Muscle layer of colon (tissue), 2 donors: ENCODE measurements at regions not wholly inside any gene's neighbourhood (a gene's known extent, or its start where the extent isn't known, plus 50 kb on each side); places are given as distances from the start of the nearest gene placed in this dataset.
"Not testable (repeated sequence)": the region's sequence is repeated elsewhere in the genome, so short reads cannot be mapped to it uniquely, and the experiment has no call there.

Source experiments
- H3K27ac ChIP-seq: one replicate; pipeline ENCODE4 v1.7.0; 2013; ENCODE audit warnings: low read depth, mild to moderate bottlenecking, low read length, moderate library complexity
- H3K27me3 ChIP-seq, 2 donors: one replicate each; pipeline ENCODE4 v1.7.0; 2013; ENCODE audit warnings: low read length in 2 of 2, mild to moderate bottlenecking in 2 of 2; ENCODE audit not compliant: insufficient read depth in 2 of 2, control insufficient read depth in 1 of 2
- H3K36me3 ChIP-seq: one replicate; pipeline ENCODE4 v1.7.0; 2013; ENCODE audit warnings: mild to moderate bottlenecking, low read length; ENCODE audit not compliant: insufficient read depth
- H3K4me1 ChIP-seq: one replicate; pipeline ENCODE4 v1.7.0; 2013; ENCODE audit warnings: mild to moderate bottlenecking, low read length; ENCODE audit not compliant: insufficient read depth
- H3K4me3 ChIP-seq, 2 donors: one replicate each; pipeline ENCODE4 v1.7.0; 2013; ENCODE audit warnings: low read length in 2 of 2, low read depth in 1 of 2, mild to moderate bottlenecking in 1 of 2, moderate library complexity in 1 of 2
- H3K9ac ChIP-seq: one replicate; pipeline ENCODE4 v1.7.0; 2013; ENCODE audit warnings: low read length
- H3K9me3 ChIP-seq: one replicate; pipeline ENCODE4 v1.7.0; 2013; ENCODE audit warnings: mild to moderate bottlenecking, low read length
- donor health status: abdominal sarcoma.
- donor health status: Adenocarcinoma of cecum.

DNA sequence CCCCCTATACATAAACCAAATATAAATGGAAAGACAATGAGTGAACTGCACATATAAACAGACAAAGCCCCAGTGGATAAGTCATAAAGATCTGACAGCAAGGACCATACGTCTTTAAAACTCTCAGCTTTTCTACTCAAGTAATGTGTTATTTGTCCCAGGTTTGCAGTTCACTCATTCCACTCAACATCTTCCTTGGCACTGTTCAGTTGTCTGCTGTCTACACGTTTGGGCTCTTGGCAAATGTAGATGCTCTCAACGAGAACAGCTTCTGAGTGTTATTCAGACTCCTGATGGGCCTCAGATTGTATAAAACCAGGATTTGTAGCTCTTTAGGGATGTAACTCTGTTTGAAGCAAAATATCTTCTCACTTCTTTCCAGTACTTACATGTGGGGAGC lies 198.2 kb upstream of the SEMA6A start:
- Histone ChIP-seq H3K9ac (no peak overlapping the region), H3K27me3 (no peaks in the 10 kb centered on the region), H3K4me3 (no peak overlapping the region), H3K4me1 (peaks cover 16% of the 10 kb centered on the region), H3K27ac (no peak overlapping the region), H3K36me3 (no peaks in the 10 kb centered on the region), H3K9me3 (no peaks in the 10 kb centered on the region)

DNA sequence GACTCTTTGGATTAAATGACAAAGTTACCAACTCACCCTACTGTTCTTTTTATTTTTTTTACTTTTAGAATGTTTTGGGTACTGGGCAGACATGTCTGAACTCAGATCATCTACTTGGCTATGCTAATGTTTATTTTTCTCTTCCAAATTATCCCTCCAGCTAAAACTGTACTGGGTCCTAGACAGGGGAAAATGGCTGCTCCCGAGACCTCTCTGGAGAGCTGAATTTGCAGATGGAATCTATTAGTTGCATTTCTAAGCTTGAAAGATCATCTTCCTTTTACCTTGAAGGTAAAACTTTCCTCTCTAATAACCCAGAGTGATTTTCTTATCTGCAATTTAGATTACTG lies 197.5 kb upstream of the SEMA6A start:
- no peaks in the 10 kb centered on the region for H3K9me3 ChIP-seq
- H3K9ac ChIP-seq: no peak overlapping the region
- no peaks in the 10 kb centered on the region for H3K27me3 ChIP-seq
- H3K36me3 ChIP-seq: no peaks in the 10 kb centered on the region
- peaks cover 16% of the 10 kb centered on the region for H3K4me1 ChIP-seq
- H3K27ac ChIP-seq: no peak overlapping the region
- H3K4me3 ChIP-seq: no peak overlapping the region

DNA sequence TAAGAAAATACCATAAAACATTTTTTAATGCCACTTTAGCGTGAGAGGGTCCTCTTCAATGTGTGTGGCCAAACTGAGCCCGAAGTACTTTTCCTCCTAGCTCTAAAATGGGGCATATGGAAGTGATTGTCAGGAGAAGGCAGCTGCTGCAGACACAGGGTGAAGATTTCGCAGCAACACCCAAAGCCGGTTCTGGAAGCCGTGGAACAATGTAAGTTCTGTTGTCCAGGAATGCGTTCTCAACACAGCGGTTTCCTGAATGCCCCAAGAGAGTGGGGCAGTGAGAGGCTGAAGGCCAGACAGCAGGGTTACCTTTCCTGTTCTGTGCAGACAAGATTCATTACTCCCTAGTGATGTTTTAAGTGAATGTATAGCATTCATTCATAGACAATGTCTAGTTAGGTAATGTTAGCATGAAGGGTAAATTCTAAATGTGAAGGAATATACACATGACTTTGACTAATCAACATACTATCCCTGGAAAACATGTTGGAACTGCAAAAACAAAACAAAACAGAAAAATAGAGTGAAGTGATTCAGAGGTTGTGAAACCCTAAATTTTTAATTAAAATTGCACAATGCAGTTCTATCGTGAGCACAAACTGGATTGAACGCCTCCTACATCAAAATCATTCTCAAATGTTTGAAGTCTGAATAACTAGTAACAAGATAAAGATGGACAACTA lies 197.0 kb upstream of the SEMA6A start:
- no peaks in the 10 kb centered on the region for H3K27me3 ChIP-seq
- no peak overlapping the region for H3K27ac ChIP-seq
- no peaks in the 10 kb centered on the region for H3K36me3 ChIP-seq
- H3K9me3 ChIP-seq: no peaks in the 10 kb centered on the region
- peaks cover 16% of the 10 kb centered on the region for H3K4me1 ChIP-seq
- no peak overlapping the region for H3K4me3 ChIP-seq
- no peak overlapping the region for H3K9ac ChIP-seq

DNA sequence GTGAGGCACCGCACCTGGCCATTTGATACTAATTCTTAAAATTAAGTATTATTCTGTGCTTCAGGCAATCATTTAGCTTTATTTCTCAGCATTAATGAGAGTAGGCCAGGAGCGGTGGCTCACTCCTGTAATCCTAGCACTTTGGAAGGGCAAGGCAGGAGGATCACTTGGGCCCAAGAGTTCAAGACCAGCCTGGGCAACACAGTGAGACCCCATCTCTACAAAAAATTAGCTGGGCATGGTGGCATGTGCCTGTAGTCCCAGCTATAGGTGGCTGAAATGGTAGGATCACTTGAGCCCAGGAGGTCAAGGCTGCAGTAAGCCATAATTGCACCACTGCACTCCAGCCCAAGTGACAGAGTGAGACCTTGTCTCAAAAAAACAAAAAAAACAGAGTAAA lies 195.3 kb upstream of the SEMA6A start:
- not testable (repeated sequence) for H3K27me3 ChIP-seq, H3K27ac ChIP-seq, H3K4me3 ChIP-seq, H3K9ac ChIP-seq, H3K9me3 ChIP-seq, H3K36me3 ChIP-seq
- peaks cover 16% of the 10 kb centered on the region for H3K4me1 ChIP-seq

DNA sequence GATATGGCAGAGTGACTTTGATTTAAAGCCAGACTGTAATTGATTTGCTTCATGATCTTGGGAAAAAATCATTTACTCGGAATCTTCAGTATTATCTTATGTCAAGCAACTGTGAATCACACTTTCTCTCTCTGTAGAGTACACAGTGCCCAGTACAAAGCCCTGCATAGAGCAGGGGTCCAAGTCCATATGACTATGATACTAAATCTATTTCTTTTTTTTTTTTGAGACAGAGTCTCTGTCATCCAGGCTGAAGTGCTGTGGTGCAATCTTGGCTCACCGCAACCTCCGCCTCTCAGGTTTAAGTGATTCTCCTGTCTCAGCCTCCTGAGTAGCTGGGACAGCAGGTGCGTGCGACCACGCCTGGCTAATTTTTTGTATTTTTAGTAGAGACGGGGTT lies 194.8 kb upstream of the SEMA6A start:
- H3K27me3 ChIP-seq: no peaks in the 10 kb centered on the region
- H3K9me3 ChIP-seq: no peaks in the 10 kb centered on the region
- no peak overlapping the region for H3K27ac ChIP-seq
- H3K36me3 ChIP-seq: no peaks in the 10 kb centered on the region
- H3K9ac ChIP-seq: no peak overlapping the region
- H3K4me3 ChIP-seq: no peak overlapping the region
- H3K4me1 ChIP-seq: peaks cover 16% of the 10 kb centered on the region

DNA sequence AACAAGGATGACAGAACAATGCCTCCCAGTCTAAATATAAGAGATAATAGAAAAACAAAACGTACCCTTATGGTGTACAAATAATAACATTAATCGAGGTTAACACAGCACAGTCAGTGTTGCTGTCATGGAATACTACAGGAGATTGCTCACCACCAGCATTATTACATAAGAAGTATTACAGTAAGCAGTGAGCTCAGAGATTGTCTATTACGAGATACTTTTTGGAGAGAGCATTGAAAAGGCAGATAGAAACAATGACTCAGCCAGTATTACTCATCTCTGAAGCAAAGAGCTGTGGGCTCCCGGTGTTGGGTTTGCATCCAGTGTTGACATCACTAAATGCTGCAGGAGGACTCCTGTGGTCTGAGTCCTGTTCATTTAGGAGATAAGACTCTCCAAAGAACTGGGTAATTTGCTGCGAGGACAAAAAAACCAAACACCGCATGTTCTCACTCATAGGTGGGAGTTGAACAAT lies 191.9 kb upstream of the SEMA6A start:
- Histone ChIP-seq H3K9me3 (no peaks in the 10 kb centered on the region), H3K4me3 (no peak overlapping the region), H3K9ac (no peak overlapping the region), H3K36me3 (no peaks in the 10 kb centered on the region), H3K4me1 (no peaks in the 10 kb centered on the region), H3K27ac (no peak overlapping the region), H3K27me3 (no peaks in the 10 kb centered on the region)

DNA sequence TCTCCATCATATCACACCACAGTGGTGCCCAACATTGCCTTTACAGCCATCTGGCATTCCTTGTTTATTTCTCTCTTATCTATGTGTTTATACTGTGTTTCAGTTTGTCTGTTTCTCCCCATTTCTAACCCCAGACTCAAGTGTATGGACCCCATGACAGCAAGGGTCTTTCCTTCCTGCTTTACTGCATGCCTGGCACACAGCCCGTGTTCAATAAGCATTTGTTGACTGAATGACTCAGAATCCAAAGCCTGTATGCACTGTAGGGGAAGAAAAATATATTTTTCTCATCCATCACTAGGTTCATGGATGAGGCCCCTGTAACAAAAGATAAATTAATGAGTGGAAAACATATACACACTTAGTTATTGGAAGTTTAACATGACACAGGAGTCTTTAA lies 190.8 kb upstream of the SEMA6A start:
- Histone ChIP-seq H3K27ac (no peak overlapping the region), H3K9ac (no peak overlapping the region), H3K9me3 (no peaks in the 10 kb centered on the region), H3K36me3 (no peaks in the 10 kb centered on the region), H3K4me3 (no peak overlapping the region), H3K27me3 (no peaks in the 10 kb centered on the region), H3K4me1 (no peaks in the 10 kb centered on the region)

DNA sequence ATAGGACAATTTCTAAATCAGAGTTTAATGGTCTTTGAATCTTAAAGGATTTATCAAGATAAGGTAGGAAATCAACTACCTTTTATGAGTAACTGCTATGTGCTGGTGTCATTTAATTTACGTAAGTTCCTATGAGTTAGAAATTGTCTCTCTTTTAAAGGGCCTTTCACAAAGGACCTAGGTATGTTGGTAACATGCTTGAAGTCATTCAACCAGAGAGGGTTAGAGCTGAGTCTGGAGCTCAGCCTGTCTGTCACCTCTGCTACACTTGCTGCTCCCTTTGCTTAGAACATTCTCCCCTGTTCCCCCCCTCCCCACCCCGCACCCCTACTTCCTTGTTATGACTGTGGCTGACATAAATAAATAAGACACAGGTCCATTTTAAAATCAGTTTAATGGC lies 190.3 kb upstream of the SEMA6A start:
- Histone ChIP-seq H3K27ac (no peak overlapping the region), H3K4me1 (no peaks in the 10 kb centered on the region), H3K36me3 (no peaks in the 10 kb centered on the region), H3K4me3 (no peak overlapping the region), H3K9ac (no peak overlapping the region), H3K27me3 (no peaks in the 10 kb centered on the region), H3K9me3 (no peaks in the 10 kb centered on the region)

DNA sequence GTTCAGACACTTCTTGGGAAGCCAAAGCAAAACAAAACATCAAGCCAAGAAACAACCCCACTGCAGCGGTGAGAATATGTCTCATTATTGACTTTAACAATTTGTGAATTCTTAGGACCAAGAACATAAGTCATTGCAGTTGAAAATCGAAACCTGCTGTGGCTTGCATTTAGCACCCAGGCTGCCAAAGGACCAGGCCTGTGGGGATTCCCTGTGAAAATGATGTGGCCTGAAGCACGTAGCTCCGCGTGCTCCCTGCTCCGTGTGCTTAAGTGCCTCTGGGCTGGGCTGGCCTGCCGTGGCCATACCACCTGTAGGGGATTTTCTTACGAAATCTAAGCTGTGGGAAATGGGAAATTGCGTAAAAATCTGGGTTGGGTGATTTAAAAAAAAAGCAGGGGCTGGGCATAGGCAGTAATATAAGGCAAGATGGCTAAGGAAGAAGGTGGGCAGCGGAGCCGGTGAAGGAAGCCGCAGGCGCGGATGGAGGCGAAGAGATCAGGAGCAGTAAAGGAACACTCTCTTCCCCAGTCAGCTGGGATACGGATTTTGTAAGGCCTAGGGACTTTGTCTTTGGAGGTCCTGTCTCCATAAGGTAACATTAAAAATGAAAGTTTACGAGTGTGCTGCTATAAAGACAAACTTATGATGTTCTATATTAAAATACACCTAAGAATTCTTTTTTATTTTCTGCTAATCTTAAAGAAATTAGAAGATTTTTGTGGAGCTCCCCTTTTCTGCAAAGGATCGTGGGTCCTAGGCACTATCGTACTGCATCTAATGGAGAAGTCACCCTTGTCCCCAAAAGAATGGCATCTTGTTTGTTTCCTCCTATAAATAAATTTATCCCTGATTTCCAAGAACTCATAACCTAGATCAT lies 189.6 kb upstream of the SEMA6A start:
- Histone ChIP-seq H3K4me3 (no peak overlapping the region), H3K4me1 (no peaks in the 10 kb centered on the region), H3K27me3 (no peaks in the 10 kb centered on the region), H3K9me3 (no peaks in the 10 kb centered on the region), H3K36me3 (no peaks in the 10 kb centered on the region), H3K9ac (no peak overlapping the region), H3K27ac (no peak overlapping the region)

DNA sequence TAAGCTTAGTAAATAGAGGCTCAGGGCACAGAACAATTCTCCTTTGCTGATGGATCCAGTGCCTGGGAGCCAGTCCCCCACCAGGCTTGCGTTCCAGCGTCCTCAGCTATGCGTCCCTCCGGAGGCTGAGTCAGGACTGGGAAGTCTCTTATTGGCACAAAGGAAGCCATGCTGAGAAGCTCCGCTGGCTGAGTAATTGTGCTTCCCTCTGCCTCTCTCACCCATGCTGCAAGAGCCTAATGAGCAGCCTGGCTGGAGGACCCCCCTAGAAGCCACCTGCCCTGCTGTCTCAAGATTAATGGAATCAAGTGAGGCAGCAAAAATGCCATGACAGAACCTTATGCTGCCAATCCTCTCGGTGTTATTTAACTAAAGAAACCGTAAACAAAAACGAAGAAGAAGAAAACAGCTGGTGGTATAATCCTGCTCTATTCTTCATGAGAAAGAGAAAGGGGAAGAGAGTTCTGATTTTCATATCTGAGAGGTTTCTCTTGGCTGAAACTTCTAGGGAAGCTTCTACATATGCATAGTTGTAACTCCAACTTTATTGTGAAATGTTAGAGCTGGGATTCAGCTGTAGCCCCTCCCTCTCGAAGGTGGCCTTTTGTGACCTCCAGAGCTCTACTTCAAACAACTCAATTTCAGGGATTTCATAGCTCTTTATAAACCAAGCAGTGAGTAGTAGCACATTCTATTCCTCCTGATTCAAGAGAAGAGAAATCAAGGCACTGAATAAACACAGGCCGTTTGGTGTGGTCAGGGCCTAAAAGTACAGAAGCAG lies 185.4 kb upstream of the SEMA6A start:
- Histone ChIP-seq H3K9me3 (no peaks in the 10 kb centered on the region), H3K36me3 (no peaks in the 10 kb centered on the region), H3K4me1 (no peaks in the 10 kb centered on the region), H3K27ac (no peak overlapping the region), H3K9ac (no peak overlapping the region), H3K27me3 (no peaks in the 10 kb centered on the region), H3K4me3 (no peak overlapping the region)

DNA sequence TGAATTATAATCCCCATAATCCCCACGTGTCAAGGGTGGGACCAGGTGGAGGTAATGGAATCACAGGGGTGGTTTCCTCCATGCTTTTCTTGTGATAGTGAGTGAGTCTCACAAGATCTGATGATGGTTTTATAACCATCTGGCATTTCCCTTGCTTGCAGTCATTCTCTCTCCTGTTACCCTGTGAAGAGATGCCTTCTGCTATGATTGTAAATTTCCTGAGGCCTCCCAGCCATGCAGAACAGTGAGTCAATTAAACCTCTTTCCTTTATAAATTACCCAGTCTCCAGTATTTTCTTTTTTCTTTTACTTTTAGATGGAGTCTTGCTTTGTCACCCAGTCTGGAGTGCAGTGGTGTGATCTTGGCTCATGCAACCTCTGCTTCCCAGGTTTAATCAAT lies 182.7 kb upstream of the SEMA6A start:
- H3K27me3 ChIP-seq: no peaks in the 10 kb centered on the region
- no peak overlapping the region for H3K9ac ChIP-seq
- H3K4me3 ChIP-seq: no peak overlapping the region
- H3K27ac ChIP-seq: no peak overlapping the region
- no peaks in the 10 kb centered on the region for H3K36me3 ChIP-seq
- H3K4me1 ChIP-seq: no peaks in the 10 kb centered on the region
- H3K9me3 ChIP-seq: no peaks in the 10 kb centered on the region
